Nucleus accumbens (tissue), 56 donors: ENCODE measurements at regions not wholly inside any gene's neighbourhood (a gene's known extent, or its start where the extent isn't known, plus 50 kb on each side); places are given as distances from the start of the nearest gene placed in this dataset.

ENCODE experiments used
- DNase-seq, 56 donors: peaks; one replicate each; lab custom pipeline; 2025; lab: John Stamatoyannopoulos, UW

GRCh38 chr9:79812099-79812498 lies 240.3 kb downstream of the TLE4 start:
- DNase-seq, result no peak

GRCh38 chr9:79809931-79810330 lies 238.2 kb downstream of the TLE4 start:
- DNase-seq, result no peak

GRCh38 chr9:79809316-79809876 lies 237.6 kb downstream of the TLE4 start:
- no peak for DNase-seq

GRCh38 chr9:79807971-79808370 lies 236.2 kb downstream of the TLE4 start:
- DNase-seq, result no peak

GRCh38 chr9:79806086-79806485 lies 234.3 kb downstream of the TLE4 start:
- no peak for DNase-seq

- DNase-seq, result peak in 13 of 56 donors; percentile 1 to 43 (median 9)
These were observed 229.7 kb downstream of the TLE4 start for GRCh38 chr9:79801459-79801858.

- DNase-seq, result no peak
These were observed 228.8 kb downstream of the TLE4 start for GRCh38 chr9:79800578-79800977.

- DNase-seq, result no peak
These were observed 228.0 kb downstream of the TLE4 start for GRCh38 chr9:79799691-79800335.

- DNase-seq, result no peak
These were observed 226.7 kb downstream of the TLE4 start for GRCh38 chr9:79798450-79798849.

- no peak for DNase-seq
These were observed 224.6 kb downstream of the TLE4 start for GRCh38 chr9:79796411-79796810.

- no peak for DNase-seq
These were observed 216.9 kb downstream of the TLE4 start for GRCh38 chr9:79788662-79789061.

- DNase-seq, result no peak
These were observed 209.5 kb downstream of the TLE4 start for GRCh38 chr9:79781263-79781662.

GRCh38 chr9:79780559-79780958 lies 208.8 kb downstream of the TLE4 start:
- DNase-seq, result no peak

GRCh38 chr9:79779901-79780300 lies 208.1 kb downstream of the TLE4 start:
- no peak for DNase-seq

GRCh38 chr9:79778581-79778980 lies 206.8 kb downstream of the TLE4 start:
- no peak for DNase-seq

- DNase-seq, result no peak
These were observed 204.8 kb downstream of the TLE4 start for GRCh38 chr9:79776581-79776980.
